22Rv1 (cell line): ENCODE measurements at regions not wholly inside any gene's neighbourhood (a gene's known extent, or its start where the extent isn't known, plus 50 kb on each side); places are given as distances from the start of the nearest gene placed in this dataset.
A peak's percentile ranks its signal among the peaks of the same experiment; 100 is the strongest.

Experiments used
- H3K27ac ChIP-seq: fragments of 450-650 bp; 2 replicates; pipeline ENCODE4 v1.5.1; 2017
- CTCF ChIP-seq: fragments of 450-650 bp; IDR thresholded peaks from 2 replicates; pipeline ENCODE4 v1.5.1; 2017; ENCODE audit warnings: mild to moderate bottlenecking
- ZFX ChIP-seq: fragments of 450-650 bp; IDR thresholded peaks from 2 replicates; pipeline ENCODE4 v1.6.1; 2017; ENCODE audit warnings: antibody characterized with exemption, borderline replicate concordance

GRCh38 chr14:28280530-28280929, 486.1 kb upstream of the FOXG1 start:
- H3K27ac ChIP-seq: no peak overlapping the region
- no peak for TF ChIP-seq CTCF
- no peak for TF ChIP-seq ZFX

GRCh38 chr14:28280997-28281598, 485.5 kb upstream of the FOXG1 start:
- TF ChIP-seq ZFX: no peak
- no peak for TF ChIP-seq CTCF
- H3K27ac ChIP-seq: no peak overlapping the region

GRCh38 chr14:28284546-28285300, 481.9 kb upstream of the FOXG1 start:
- TF ChIP-seq ZFX (no peak), CTCF (no peak)
- no peak overlapping the region for H3K27ac ChIP-seq

- H3K27ac ChIP-seq: no peak overlapping the region
- peak; percentile 78 for TF ChIP-seq CTCF
- TF ChIP-seq ZFX: no peak
These were observed 471.6 kb upstream of the FOXG1 start for GRCh38 chr14:28294834-28295440.

- no peak overlapping the region for H3K27ac ChIP-seq
- TF ChIP-seq CTCF (no peak), ZFX (no peak)
These were observed 469.0 kb upstream of the FOXG1 start for GRCh38 chr14:28297559-28297958.

- no peak for TF ChIP-seq CTCF
- H3K27ac ChIP-seq: no peak overlapping the region
These were observed 468.4 kb upstream of the FOXG1 start for GRCh38 chr14:28298156-28298555.

- H3K27ac ChIP-seq: no peak overlapping the region
- TF ChIP-seq CTCF (no peak), ZFX (no peak)
These were observed 467.4 kb upstream of the FOXG1 start for GRCh38 chr14:28299227-28299626.
